Adrenal gland (tissue), 9 donors: ENCODE measurements at regions not wholly inside any gene's neighbourhood (a gene's known extent, or its start where the extent isn't known, plus 50 kb on each side); places are given as distances from the start of the nearest gene placed in this dataset.

Source experiments
- DNase-seq, 7 donors: peaks; one replicate each; pipeline ENCODE4 v3.0.0-alpha.2; 2019 to 2020
- H3K27ac ChIP-seq, 5 donors: fragments of 200-600 bp; sonication (generic) in 4 of 5; 1 replicate in 3 of 5; 2 replicates in 2 of 5; pipeline versions ENCODE4 v1.5.1 to v1.8.0; 2016 to 2020; ENCODE audit warnings: mild to moderate bottlenecking in 1 of 5
- H3K27me3 ChIP-seq: fragments of 200-600 bp; 2 replicates; pipeline ENCODE4 v1.8.0; 2021
- H3K36me3 ChIP-seq, 2 donors: fragments of 200-600 bp; replicated peaks in 1 of 2; 1 replicate in 1 of 2; 2 replicates in 1 of 2; pipeline versions ENCODE4 v1.5.1 to v1.8.0; 2018 to 2022
- H3K4me1 ChIP-seq, 2 donors: fragments of 200-600 bp; replicated peaks in 1 of 2; 1 replicate in 1 of 2; 2 replicates in 1 of 2; pipeline versions ENCODE4 v1.5.1 to v1.8.0; 2018 to 2021
- H3K4me3 ChIP-seq, 4 donors: fragments of 200-600 bp; sonication (generic) in 3 of 4; one replicate each; pipeline ENCODE4 v1.5.1; 2016 to 2018
- H3K9me3 ChIP-seq, 3 donors: fragments of 200-600 bp; sonication (generic) in 1 of 3; replicated peaks in 1 of 3; 1 replicate in 2 of 3; 2 replicates in 1 of 3; pipeline versions ENCODE4 v1.5.1 to v1.8.0; 2016 to 2021
- CTCF ChIP-seq, 6 experiments: fragments of 450-650 bp in 4 of 6; fragments of 200-600 bp in 2 of 6; sonication (generic) in 1 of 6; IDR thresholded peaks; 1 replicate in 5 of 6; 2 replicates in 1 of 6; pipeline versions ENCODE4 v1.5.1 to v1.8.0; 2016 to 2021; ENCODE audit warnings: antibody characterized with exemption in 6 of 6, mild to moderate bottlenecking in 2 of 6, moderate library complexity in 1 of 6
- POLR2A ChIP-seq, 2 donors: fragments of 450-650 bp; IDR thresholded peaks; one replicate each; pipeline ENCODE4 v1.6.1; 2017; ENCODE audit warnings: antibody characterized with exemption in 2 of 2, mild to moderate bottlenecking in 2 of 2, moderate library complexity in 1 of 2
- WGBS, 4 donors: extraction: QIAGEN DNeasy Blood & Tissue Kit in 2 of 4; methylation state at CpG; one replicate each; pipeline versions ENCODE4 v1.1.5 to v1.1.7; 2013 to 2017; 5-methylcytosine and 5-hydroxymethylcytosine counted together
- intact Hi-C, 2 donors: fragments of 100-400 bp; cut with DNase I; formaldehyde crosslinking; loops; one replicate each; pipeline versions ENCODE4 v1.14.1 to v1.15.0; 2022 to 2023
- donor health status: healthy with polysubstance abuse.
- donor health status: Bipolar disorder and iron deficiency.
- donor health status: DM: yes; HTN: yes; CAD: no.
- donor health status: DM: no; HTN: no; CAD: no.
- donor health status: DM: no; HTN: no; CAD: no.

GRCh38 chr2:6103949-6104348 lies 411.8 kb downstream of the SOX11 start:
- DNase-seq: no peak
- 70 to 85% (median 79%) methylated on average over 1 to 3 of the region's 3 CpGs for WGBS, 4 donors
- TF ChIP-seq CTCF (IDR thresholded peaks at IDR 0.05) (no peak), POLR2A (IDR thresholded peaks at IDR 0.05) (no peak)
- H3K27ac ChIP-seq: no peak overlapping the region
- H3K4me3 ChIP-seq: no peak overlapping the region
- H3K36me3 ChIP-seq: no peaks in the 10 kb centered on the region
- intact Hi-C loops: no loop called here
- H3K9me3 ChIP-seq: no peaks in the 10 kb centered on the region
- H3K27me3 ChIP-seq: no peaks in the 10 kb centered on the region
- H3K4me1 ChIP-seq: no peaks in the 10 kb centered on the region

- no peak overlapping the region for H3K27ac ChIP-seq
- H3K9me3 ChIP-seq: peaks cover 0 to 5% (median 0%) of the 10 kb centered on the region in 3 donors
- no peak for TF ChIP-seq POLR2A (IDR thresholded peaks at IDR 0.05)
- TF ChIP-seq CTCF (IDR thresholded peaks at IDR 0.05): no peak
- no peak overlapping the region for H3K4me3 ChIP-seq
- H3K36me3 ChIP-seq: no peaks in the 10 kb centered on the region
- no peaks in the 10 kb centered on the region for H3K27me3 ChIP-seq
- 65 to 80% (median 70%) methylated on average over 4 of the region's 4 CpGs for WGBS, 4 donors
- no peak for DNase-seq
- H3K4me1 ChIP-seq: no peaks in the 10 kb centered on the region
- intact Hi-C loops: no loop called here
Observed at GRCh38 chr2:6107290-6107689, 415.1 kb downstream of the SOX11 start.

GRCh38 chr2:6109831-6110230 lies 417.6 kb downstream of the SOX11 start:
- H3K4me3 ChIP-seq: no peak overlapping the region
- peaks cover 0 to 5% (median 0%) of the 10 kb centered on the region in 3 donors for H3K9me3 ChIP-seq
- no peak for TF ChIP-seq POLR2A (IDR thresholded peaks at IDR 0.05)
- TF ChIP-seq CTCF (IDR thresholded peaks at IDR 0.05): no peak
- H3K27ac ChIP-seq: no peak overlapping the region
- no peaks in the 10 kb centered on the region for H3K27me3 ChIP-seq
- intact Hi-C loops: no loop called here
- no peaks in the 10 kb centered on the region for H3K4me1 ChIP-seq
- DNase-seq: no peak
- no peaks in the 10 kb centered on the region for H3K36me3 ChIP-seq
- WGBS, 4 donors: 57 to 78% (median 72%) methylated on average over 1 of the region's 1 CpG

GRCh38 chr2:6111781-6112261 lies 419.6 kb downstream of the SOX11 start:
- H3K4me1 ChIP-seq: no peaks in the 10 kb centered on the region
- no peaks in the 10 kb centered on the region for H3K27me3 ChIP-seq
- H3K4me3 ChIP-seq: no peak overlapping the region
- no peak for DNase-seq
- no peaks in the 10 kb centered on the region for H3K36me3 ChIP-seq
- intact Hi-C loops: no loop called here
- WGBS, 4 donors: 10 to 25% (median 18%) methylated on average over 2 of the region's 2 CpGs
- H3K9me3 ChIP-seq: peaks cover 0 to 5% (median 0%) of the 10 kb centered on the region in 3 donors
- no peak overlapping the region for H3K27ac ChIP-seq
- TF ChIP-seq POLR2A (IDR thresholded peaks at IDR 0.05) (no peak), CTCF (IDR thresholded peaks at IDR 0.05) (no peak)
